DOHH2 (cell line): ENCODE measurements at regions not wholly inside any gene's neighbourhood (a gene's known extent, or its start where the extent isn't known, plus 50 kb on each side); places are given as distances from the start of the nearest gene placed in this dataset.

Experiments
- H3F3A ChIP-seq: fragments of 200-600 bp; sonication (generic), shearing (Covaris generic); 2 replicates; pipeline ENCODE4 v1.6.0; 2016; ENCODE audit warnings: antibody characterized with exemption, mild to moderate bottlenecking; ENCODE audit not compliant: control insufficient read depth, insufficient read depth
- H3K27ac ChIP-seq: fragments of 200-600 bp; sonication (generic); 2 replicates; pipeline ENCODE4 v1.5.1; 2014; ENCODE audit warnings: low read depth, mild to moderate bottlenecking, low read length, moderate library complexity
- H3K27me3 ChIP-seq: fragments of 200-600 bp; sonication (generic); 2 replicates; pipeline ENCODE4 v1.6.1; 2014; ENCODE audit warnings: mild to moderate bottlenecking, low read length, mixed read lengths; ENCODE audit not compliant: control insufficient read depth
- H3K36me3 ChIP-seq: fragments of 200-600 bp; sonication (generic); 2 replicates; pipeline ENCODE4 v1.6.1; 2014; ENCODE audit warnings: mild to moderate bottlenecking, low read length, moderate library complexity, mixed read lengths; ENCODE audit not compliant: control insufficient read depth
- H3K4me1 ChIP-seq: fragments of 200-600 bp; sonication (generic); 2 replicates; pipeline ENCODE4 v1.6.1; 2014; ENCODE audit warnings: mild to moderate bottlenecking, low read length, mixed read lengths; ENCODE audit not compliant: control insufficient read depth
- H3K4me2 ChIP-seq: fragments of 200-600 bp; sonication (generic); 2 replicates; pipeline ENCODE4 v1.6.0; 2014; ENCODE audit warnings: mild to moderate bottlenecking, low read length, moderate library complexity
- H3K4me3 ChIP-seq: fragments of 200-600 bp; sonication (generic); 2 replicates; pipeline ENCODE4 v1.5.1; 2014; ENCODE audit warnings: mild to moderate bottlenecking, low read length, mixed read lengths
- H3K79me2 ChIP-seq: fragments of 200-600 bp; sonication (generic); 2 replicates; pipeline ENCODE4 v1.6.1; 2014; ENCODE audit warnings: mild to moderate bottlenecking, low read length, mixed read lengths; ENCODE audit not compliant: control insufficient read depth
- H3K9me2 ChIP-seq: fragments of 200-600 bp; sonication (generic); replicated peaks from 2 replicates; pipeline ENCODE4 v1.6.1; 2014; ENCODE audit warnings: mild to moderate bottlenecking, low read length, mixed read lengths; ENCODE audit not compliant: control insufficient read depth
- H3K9me3 ChIP-seq: fragments of 200-600 bp; sonication (generic); 2 replicates; pipeline ENCODE4 v1.6.1; 2014; ENCODE audit warnings: antibody characterized with exemption, low read length, mixed read lengths; ENCODE audit not compliant: control insufficient read depth, insufficient read depth
- H4K20me1 ChIP-seq: fragments of 200-600 bp; sonication (generic); 2 replicates; pipeline ENCODE4 v1.6.0; 2014; ENCODE audit warnings: low read depth, mild to moderate bottlenecking, antibody characterized with exemption, low read length, moderate library complexity; ENCODE audit not compliant: control insufficient read depth, insufficient read depth
- CTCF ChIP-seq: fragments of 200-600 bp; sonication (generic); IDR thresholded peaks from one replicate; pipeline ENCODE4 v1.5.1; 2014; ENCODE audit warnings: antibody characterized with exemption, mild to moderate bottlenecking, low read depth, low read length; ENCODE audit not compliant: poor library complexity, severe bottlenecking
- EZH2phosphoT487 ChIP-seq: fragments of 200-600 bp; sonication (generic); IDR thresholded peaks from 2 replicates; pipeline ENCODE4 v1.6.1; 2017; ENCODE audit warnings: borderline replicate concordance, mild to moderate bottlenecking, antibody characterized with exemption, low read length, moderate library complexity, mixed read lengths

GRCh38 chr4:24001486-24002329 lies 111.9 kb upstream of the PPARGC1A start:
- Histone ChIP-seq H3K4me1 (no peaks in the 10 kb centered on the region), H4K20me1 (no peaks in the 10 kb centered on the region), H3K36me3 (no peaks in the 10 kb centered on the region), H3K27me3 (no peaks in the 10 kb centered on the region), H3K79me2 (no peaks in the 10 kb centered on the region), H3K4me2 (no peak overlapping the region), H3F3A (no peaks in the 10 kb centered on the region), H3K4me3 (no peak overlapping the region), H3K9me3 (no peaks in the 10 kb centered on the region), H3K27ac (no peak overlapping the region), H3K9me2 (no peaks in the 10 kb centered on the region)
- TF ChIP-seq EZH2phosphoT487 (no peak), CTCF (no peak)

GRCh38 chr4:24000470-24000831 lies 110.6 kb upstream of the PPARGC1A start:
- Histone ChIP-seq H3K4me2 (no peak overlapping the region), H3F3A (no peaks in the 10 kb centered on the region), H3K27me3 (no peaks in the 10 kb centered on the region), H3K79me2 (no peaks in the 10 kb centered on the region), H3K9me3 (no peaks in the 10 kb centered on the region), H3K4me1 (no peaks in the 10 kb centered on the region), H3K27ac (no peak overlapping the region), H3K4me3 (no peak overlapping the region), H3K36me3 (no peaks in the 10 kb centered on the region), H3K9me2 (no peaks in the 10 kb centered on the region), H4K20me1 (no peaks in the 10 kb centered on the region)
- TF ChIP-seq CTCF (no peak), EZH2phosphoT487 (no peak)

GRCh38 chr4:23999714-24000469 lies 110.0 kb upstream of the PPARGC1A start:
- TF ChIP-seq CTCF (no peak), EZH2phosphoT487 (no peak)
- Histone ChIP-seq H3K79me2 (no peaks in the 10 kb centered on the region), H3K27ac (no peak overlapping the region), H3K9me2 (no peaks in the 10 kb centered on the region), H3K4me1 (no peaks in the 10 kb centered on the region), H3F3A (no peaks in the 10 kb centered on the region), H3K4me2 (no peak overlapping the region), H4K20me1 (no peaks in the 10 kb centered on the region), H3K4me3 (no peak overlapping the region), H3K27me3 (no peaks in the 10 kb centered on the region), H3K9me3 (no peaks in the 10 kb centered on the region), H3K36me3 (no peaks in the 10 kb centered on the region)
